A204.1 (cell line): ENCODE measurements at regions not wholly inside any gene's neighbourhood (a gene's known extent, or its start where the extent isn't known, plus 50 kb on each side); places are given as distances from the start of the nearest gene placed in this dataset.
"Not testable (repeated sequence)": the region's sequence is repeated elsewhere in the genome, so short reads cannot be mapped to it uniquely, and the experiment has no call there.

Experiments used
- FAIRE-seq: peaks from 2 replicates; lab custom pipeline; 2012; peaks lifted over from hg19 to GRCh38; lab: Jason Lieb, UNC

DNA sequence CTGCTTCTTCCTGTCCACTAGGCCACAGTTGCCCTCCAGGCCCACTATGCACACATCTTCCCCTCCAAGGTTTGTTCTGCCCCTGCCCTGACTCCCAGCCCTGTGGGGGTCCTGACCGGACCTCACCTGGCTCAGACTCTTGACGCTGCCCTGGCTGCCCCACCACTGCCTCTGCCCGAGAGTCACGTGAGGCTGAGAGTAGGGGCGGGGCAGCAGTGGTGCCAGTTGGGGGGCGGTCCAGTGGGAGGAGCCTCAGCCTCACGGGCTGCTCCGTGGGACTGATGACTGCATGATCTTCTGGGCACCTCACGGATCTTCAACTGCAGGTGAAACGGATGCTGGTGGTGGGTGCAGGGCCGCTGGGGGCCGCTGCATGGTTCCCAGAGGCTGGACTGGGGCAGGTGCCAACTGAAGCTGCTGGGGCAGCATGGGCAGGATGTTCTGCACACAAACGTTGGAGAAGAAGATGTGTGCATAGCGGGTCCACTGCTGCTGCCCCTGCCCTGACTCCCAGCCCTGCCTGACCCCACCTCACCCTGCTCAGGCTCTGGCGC lies 77.6 kb downstream of the HHIPL2 start:
- FAIRE-seq: not testable (repeated sequence)

DNA sequence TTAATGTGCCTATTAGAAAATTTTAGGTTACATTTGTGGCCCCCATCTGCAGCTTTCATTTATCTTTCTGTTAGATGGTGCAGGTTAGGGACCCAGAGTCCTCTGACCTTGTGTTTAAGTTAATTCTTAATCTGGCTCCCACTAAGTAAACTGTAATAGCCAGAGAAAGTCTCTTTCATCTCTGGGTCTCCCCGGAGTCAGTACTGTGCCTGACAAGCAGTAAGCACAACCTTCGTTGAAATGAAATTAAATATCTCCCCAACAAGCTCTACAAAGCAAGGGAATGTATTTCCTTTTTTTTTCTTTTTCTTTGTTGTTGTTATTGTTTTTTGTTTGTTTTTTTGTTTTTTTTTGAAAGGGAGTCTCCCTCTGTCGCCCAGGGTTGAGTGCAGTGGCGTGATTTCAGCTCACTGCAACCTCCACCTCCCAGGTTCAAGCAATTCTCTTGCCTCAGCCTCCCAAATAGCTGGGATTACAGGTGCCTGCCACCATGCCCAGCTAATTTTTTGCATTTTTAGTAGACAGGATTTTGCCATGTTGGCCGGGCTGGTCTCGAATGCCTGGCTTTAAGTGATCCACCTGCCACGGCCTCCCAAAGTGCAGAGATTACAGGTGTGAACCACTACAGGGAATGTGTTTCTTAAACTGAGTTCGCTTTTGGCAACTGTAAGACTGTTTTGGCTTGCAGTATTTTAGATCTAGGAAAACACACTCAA lies 81.6 kb downstream of the HHIPL2 start:
- FAIRE-seq: no peak

DNA sequence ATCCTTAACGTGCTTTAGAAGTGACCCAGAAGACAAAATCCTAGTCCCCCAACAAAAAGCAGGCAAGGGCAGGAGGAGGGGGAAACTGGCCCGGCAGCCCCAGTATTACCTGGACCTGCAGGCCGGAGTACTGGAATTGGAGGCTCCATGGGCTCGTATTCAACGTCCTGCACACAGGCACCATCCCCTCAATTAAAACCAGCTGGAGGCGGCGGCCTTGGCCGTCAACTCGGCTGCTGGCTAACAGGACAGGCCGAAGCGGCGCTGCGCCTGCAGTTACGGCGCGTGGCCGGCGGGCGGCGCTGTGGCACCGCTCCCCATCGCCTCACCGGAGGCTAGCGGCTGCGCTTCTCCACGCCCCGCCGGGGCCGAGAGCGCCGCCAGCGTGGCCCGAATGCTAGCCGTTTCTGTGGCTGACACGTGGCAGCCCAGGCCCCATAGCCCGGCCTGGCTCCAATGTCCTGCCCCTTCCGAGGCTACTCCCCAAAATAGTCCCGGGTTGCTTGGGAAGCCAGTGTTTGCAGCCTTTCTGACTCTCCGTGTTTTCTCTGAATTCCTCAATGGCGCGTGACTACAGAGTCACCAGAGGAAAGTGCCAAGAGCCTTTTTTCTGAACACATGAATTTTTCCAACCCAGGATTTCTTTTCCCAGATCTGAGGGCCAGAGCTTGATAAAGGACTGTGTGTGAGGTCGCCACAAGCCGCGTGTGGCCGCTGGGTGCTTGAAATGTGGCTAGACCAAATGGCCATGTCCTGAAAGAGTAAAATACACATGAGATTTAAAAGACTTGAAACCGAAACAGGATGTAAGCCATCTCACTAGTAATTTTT lies 82.5 kb downstream of the HHIPL2 start:
- peak; percentile 11 for FAIRE-seq

DNA sequence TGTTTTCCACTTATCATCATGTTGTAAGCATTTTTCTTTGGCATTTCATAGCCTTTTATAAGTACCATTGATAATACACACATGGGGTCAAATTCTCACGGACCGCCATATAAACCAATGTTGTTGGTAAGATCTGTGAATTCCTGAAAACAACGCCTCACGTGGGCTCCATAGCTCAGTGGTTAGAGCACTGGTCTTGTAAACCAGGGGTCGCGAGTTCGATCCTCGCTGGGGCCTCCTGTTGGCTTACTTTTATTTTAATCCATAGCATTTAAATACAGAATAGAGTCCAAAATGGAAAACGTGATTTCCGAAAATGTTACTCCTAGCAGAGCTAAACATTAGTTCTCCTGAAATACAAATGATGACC lies 83.1 kb downstream of the HHIPL2 start:
- FAIRE-seq: no peak

DNA sequence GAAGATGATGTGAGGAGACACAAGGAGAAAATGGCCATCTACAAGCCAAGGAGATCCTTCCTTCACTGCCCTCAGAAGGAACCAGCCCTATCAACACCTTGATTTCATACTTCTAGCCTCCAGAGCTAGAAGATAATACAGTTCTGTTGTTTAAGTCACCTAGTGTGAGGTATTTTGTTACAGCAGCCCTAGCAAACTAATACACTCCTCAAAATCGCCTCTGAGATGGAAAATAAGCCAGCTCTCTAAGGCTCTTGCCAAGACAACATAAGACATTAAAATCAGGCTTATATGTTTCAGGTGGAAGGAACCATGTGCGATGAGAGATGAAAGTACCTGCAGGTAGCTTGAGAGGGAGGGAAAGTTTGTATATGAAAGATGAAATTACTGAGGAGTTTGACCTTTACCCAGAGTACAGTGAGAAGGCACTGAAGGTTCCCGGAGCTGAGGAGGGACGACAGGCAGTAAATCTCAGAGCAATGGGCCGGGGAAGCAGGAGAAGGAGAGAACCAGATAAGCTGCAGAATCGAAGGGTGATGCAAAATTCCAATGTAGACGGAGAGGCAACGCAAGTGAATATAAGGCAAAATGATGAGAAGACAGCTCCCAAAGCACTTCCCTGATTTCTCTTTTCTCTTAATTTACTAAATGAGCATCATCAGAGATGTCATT lies 84.7 kb downstream of the HHIPL2 start:
- no peak for FAIRE-seq

DNA sequence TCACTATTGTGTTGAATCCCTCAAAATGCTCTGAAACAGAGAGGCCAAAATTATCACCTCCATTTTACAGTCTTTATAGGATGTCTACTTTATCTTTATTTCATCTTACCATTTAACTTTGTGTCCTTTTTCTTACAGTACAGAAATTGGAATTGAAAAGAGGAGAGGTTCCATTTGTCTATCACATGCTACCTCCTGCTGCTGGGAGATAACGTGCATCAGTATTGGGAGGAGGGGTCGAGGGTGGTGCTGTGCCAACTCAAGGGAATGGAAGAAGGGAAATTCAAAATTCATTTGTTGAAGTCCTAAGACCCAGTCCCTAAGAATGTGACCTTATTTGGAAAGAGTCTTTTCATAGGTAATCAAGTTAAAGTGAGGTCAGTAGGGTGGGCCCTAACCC lies 85.3 kb downstream of the HHIPL2 start:
- no peak for FAIRE-seq

DNA sequence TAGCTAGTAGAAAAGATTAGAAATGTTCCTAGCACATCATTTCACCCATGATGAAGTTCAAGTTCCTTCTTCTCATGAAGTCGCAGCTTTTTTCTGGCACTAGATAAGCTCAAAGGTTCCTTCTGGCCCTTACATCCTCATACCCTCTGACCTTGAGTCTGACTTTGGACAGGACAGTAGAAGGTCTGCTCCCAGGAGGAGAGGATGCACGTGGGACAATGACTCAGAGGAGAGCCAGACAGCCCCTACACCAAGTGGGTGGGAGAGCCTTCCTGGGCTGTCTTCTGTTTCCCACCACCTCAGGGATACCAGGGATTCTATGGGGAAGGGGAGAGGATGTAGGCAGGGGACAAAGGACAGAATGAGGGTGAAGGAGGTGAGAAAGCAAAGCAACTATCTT lies 86.0 kb downstream of the HHIPL2 start:
- FAIRE-seq: no peak

DNA sequence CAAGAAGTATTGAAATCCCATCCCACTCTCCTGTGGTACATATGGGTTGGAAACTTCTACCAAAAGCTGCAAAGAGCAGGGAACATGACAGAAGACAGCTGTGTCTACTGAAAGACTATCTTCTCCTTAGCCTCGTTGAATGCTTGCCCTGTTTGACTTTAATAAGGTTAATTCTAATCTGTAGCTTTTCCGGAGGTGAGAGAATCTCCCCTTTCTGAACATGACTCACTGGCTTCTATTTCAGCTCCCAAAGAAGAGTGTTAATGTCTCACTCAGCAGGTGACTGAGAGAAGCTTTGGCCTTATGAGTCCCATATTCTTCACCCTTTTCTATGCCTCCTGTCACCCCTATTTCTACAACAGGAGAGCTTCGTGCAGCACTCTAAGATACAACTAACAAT lies 88.3 kb downstream of the HHIPL2 start:
- no peak for FAIRE-seq

DNA sequence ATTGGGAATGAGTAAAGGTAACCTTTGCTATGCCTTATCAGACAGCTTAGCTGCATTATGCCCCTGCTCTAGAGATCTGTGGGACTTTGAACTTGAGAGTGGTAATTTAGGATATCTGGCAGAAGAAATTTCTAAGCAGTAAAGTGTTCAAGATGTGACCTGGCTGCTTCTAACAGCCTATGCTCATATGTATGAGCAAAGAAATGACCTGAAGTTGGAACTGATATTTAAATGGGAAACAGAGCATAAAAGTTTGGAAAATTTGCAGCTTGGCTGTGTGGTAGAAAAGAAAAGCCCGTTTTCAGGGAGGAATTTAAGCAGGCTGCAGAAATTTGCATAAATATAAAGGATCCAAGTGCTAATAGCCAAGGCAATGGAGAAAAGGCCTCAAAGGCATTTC lies 90.4 kb downstream of the HHIPL2 start:
- FAIRE-seq: no peak

DNA sequence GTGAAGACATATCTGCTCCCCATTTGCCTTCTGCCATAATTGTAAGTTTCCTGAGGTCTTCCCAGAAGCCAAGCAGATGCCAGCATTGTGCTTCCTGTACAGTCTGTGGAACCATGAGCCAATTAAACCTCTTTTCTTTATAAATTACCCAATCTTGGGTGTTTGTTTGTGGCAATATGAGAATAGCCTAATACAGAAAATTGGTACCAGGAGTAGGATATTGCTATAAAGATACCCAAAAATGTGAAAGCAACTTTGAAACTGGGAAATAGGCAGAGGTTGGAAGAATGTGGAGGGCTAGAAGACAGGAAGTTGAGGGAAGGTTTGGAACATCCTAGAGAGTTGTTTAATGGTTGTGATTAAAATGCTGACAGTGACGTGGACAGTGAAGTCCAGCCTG lies 90.8 kb downstream of the HHIPL2 start:
- FAIRE-seq: no peak

DNA sequence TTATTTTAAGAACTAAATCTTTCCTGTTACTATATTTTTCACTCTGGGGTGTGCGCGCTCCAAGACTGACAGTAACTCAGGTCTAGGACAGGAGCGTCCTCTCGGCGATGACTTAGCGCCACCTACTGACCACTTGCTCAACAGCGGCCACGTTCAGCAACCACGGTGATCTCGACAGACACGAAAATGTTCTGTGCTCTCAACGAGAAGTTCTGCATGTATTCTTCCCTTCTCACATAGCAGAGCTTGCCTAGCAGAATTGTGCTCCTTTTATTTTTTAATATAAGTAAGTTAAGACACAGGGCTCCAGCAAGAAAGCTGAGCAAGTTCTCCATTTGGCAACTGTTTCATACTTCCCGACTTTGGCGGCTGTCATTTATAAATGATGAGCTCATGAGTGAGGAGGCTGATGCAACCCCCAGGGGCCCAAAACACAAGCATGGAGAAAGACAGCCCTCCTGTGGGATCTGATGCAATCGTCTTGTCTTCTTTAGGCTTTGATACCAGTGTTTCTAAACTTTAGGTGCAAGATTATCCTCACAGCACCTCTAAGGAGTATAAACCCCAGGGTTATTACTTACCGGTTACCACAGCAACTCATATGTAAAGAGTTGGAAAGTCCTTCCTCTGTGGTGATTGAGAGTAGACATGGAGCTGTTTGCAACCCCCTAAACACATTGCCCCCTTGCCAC lies 92.6 kb downstream of the HHIPL2 start:
- FAIRE-seq: peak; percentile 54

DNA sequence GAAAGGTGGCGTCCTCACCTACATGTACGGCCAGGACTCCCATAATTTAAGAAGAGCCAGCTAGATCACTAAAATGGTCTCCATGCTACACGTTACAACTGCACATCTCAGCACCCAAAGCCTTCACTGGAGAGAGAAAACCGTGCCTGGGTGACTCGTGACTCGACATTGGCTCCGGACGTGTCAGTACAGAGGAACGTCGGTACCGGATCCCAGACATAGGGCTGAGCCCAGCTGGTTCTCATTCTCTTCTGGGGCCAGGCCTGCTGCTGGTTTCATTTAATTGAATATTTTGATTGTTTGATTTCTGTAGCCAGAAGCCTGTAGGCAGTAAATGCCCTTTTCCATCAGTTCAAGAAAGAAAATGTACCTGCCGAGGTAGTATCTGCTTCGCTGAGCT lies 93.1 kb downstream of the HHIPL2 start:
- FAIRE-seq: no peak

DNA sequence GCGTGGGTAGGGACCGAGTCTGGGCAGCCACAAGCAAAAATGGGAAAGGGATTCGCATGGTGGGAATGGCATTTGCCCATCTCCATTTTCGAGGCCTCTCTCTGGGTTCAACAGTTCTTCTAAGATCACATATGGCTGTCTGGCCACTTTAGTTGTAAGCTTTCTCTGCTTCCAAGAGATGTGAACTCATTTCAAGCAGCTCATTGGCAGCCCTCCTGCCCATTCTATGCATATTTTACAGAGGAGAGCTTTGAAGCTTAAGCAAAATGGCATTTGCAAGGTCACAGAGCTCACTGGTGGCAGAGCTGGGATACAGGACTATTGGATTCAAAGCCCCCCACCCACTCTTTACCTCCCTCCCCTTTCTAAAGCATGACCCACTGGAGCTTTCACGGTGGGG lies 93.7 kb downstream of the HHIPL2 start:
- no peak for FAIRE-seq

DNA sequence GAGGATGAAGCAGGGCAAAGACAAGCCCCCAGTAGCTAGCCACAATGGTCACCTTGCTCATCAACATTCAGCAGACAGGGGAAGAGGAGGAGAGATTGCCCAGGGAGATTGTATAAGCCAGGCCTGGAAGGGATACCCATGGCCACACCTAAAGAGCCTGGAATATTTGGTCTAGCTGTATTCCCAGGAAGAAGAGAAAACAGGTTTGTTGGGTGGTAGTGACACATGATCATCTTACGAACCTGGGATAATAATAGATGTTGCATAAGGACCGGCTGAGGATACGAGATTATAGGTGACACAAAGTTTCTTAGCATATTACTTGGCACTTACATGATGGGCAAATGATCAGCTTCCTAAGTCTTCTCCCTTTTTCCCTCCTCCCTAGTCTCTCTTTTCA lies 95.9 kb downstream of the HHIPL2 start:
- no peak for FAIRE-seq

DNA sequence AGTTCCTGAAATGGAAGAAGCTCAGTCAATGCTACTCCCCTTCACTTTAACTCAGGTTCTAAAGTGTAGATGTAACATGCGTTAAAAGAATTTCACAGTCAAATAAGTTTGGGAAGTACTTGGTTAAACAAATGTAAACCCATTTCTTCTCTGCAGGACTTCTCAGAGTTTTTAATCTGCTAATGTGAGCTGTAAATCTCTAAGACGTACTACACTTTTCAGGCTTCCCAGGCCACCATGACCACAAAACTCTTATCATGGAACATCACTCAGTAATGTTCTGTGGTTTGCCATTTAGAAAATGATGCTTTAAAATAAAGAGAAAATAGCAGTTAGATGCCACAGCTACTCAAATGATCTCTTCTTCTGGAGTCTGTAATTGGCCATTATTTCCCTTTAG lies 104.3 kb downstream of the HHIPL2 start:
- no peak for FAIRE-seq

DNA sequence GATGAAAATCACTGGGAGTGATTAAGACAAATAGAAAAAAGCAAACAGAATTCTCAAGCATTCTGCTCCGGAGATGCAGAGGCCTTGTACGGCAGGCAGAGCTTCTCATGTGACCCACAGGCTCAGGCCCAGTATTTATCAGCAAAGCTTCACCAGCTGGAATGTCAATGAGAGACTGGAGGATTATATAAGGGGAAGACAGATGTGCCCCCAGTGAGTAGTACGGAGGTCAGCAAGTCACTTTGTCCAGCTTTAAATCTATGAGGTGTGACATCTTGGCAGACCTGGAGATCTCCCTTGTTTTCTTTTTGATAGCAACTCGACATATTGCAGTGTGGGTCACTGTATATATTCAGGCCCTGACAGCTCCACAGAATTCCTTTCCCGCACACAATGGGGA lies 106.8 kb downstream of the HHIPL2 start:
- FAIRE-seq: no peak

DNA sequence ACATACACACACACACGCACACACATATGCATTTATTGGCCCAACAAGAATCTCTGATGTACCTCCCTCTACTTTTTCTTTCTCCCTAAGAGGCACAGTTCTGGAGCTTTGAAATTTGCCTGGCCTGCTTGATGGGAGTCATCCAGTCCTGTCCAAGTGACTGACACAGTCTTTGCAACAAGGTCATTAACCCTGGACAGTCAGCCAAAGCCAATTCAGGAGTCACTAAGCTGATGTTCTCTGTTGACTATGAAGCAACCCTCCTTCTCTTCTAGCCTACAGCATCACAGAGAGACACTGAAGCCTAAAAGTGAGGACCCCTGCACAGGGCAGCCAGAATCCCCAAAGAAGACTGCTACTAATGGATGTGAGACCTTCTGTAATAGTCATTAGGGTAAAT lies 123.1 kb downstream of the HHIPL2 start:
- no peak for FAIRE-seq

DNA sequence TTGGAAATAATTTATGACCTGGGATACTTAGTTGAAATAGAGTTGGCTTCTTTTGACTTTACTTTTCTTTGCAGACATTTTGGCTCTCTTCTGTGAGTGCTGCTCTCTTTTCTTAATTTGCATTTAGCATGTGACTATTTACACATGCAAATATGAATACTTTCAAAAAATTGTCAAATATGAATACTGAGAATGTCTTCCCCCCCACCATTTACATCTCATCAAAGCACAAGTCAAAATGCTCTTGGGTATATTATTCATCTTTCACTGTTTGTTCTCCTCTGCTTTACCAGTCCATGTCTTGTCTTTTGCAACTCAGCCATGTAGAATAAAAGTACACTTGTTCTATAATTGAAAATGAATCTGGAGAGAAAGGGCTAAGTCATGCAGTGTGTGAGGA lies 126.5 kb downstream of the HHIPL2 start:
- FAIRE-seq: no peak

DNA sequence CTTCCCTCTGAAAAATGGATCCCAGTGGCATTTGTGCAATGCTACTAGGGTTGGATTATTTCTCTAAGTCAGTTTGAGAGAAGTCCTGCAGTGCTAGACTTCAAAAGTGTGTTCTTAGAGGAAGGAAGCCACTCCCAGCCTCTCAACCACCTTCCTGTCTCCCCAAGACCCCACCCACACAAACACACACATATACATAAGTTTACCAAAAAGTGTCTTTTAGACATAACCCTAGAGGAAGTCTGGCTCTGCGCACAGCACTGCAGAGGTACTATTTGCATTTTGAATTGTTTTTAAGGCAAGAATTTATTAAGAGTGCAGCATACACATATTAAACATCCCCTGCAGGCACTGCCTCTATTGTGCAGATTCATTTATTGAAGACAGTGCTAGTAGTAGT lies 127.3 kb downstream of the HHIPL2 start:
- FAIRE-seq: no peak

DNA sequence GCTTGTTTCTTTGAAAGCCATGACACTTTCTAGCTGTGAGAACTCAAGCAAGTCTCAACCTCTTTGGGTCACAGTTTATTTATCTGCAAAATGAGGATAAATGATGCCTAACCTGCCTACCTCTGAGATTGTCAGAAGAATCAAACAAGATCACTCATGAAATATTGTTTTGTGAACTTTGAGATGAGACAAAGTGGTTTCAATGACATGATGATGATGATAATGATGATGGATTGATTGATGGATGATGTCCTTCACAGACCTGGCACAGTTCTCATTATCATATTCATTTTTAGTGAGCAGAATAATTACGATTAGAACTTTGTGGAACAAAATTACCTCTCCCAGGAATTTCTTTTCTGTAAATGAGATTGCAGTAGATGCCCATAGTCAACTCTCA lies 129.2 kb downstream of the HHIPL2 start:
- no peak for FAIRE-seq

DNA sequence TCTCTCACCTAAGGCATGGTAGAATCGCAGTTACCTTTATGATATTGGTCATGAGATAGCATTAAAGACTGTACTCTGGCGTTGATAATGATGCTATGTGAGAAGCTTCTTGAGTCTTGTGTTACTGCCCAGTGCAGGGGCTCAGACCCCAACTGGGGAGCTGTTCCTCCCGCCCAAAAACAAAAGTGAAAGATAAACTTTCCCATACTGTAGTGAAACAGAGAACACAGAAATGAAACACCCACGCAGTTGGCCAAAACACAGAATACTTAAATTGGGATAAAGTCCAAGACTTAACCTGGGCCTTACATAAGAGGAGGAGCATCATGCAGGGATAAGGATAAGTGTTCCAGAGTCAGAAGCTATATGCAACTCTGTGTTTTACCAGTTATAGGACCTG lies 130.6 kb downstream of the HHIPL2 start:
- FAIRE-seq: no peak

DNA sequence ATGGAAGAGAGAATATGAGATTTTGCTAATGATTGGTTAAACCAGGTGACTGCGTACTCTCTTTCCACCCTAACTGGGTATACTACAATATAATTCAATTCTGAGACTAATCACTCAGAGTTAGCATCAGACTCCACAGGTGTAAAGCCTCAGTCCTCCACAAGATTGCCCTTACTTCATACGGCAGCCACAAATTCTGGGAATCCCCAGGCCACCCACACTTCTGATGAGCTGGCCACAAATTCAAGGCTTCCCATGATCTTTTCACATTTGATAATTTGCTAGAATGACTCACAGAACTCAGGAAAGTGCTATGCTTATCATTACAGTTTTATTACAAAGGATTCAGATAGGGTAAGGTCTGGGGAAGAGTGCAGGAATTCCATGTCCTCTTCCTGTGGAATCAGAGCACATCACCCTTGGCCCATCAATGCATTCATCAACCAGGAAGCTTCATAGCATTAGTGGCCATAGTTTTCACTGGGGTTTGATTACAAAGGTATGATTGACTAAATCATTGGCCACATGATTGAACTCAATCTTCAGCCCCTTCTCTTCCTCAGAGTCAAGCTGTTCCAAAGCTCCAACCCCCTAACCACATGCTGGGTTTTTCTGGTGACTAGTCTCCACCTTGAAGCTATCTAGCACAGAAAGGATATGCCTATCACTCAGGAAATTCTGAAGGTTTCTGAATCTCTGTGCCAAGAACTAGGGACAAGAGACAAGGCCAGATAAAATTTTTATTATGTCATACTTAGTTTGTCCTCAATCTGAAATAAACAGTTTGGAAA lies 131.7 kb downstream of the HHIPL2 start:
- no peak for FAIRE-seq
